ENCODE measurements at regions not wholly inside any gene's neighbourhood (a gene's known extent, or its start where the extent isn't known, plus 50 kb on each side); places are given as distances from the start of the nearest gene placed in this dataset.

DNA sequence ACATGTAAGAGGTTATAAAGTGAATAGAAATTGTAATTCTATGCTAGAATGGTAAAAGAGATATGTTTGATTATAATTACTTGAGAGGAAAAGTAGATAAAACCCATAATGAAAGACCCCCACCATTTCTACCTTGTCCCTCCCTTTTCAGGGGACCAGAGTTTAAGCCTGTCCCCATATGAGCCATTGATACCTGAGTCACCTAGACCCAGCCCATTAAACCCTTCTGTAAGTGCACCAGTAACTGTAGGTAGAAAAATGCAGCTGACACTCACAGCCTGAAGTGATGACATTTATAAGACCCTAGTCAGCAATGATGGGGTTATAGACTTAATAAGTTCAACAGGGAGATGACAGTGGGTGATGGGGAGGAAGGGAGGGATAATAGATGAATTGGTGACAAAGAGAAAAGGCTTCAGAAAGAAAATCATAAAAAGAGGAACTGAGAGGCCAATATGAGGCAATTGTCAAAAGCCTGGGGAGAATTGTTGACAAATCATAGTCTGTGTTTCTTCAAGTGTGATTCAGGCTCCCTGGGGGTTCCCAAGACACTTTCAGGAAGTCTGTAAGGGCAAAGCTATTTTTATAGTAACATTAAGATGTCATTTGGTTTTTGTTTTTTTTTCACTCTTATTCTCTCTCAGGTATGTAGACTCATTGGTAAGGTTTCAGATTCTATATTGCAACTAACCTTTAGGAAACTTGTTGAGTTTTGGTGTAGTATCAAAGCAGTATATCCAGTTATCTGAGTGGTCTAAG is 544.2 kb downstream of the SATB2 start:
- TF ChIP-seq CTCF (IDR thresholded peaks at IDR 0.05) (no peak), POLR2A (IDR thresholded peaks at IDR 0.05) (no peak)
